DOHH2 (cell line): ENCODE measurements at regions not wholly inside any gene's neighbourhood (a gene's known extent, or its start where the extent isn't known, plus 50 kb on each side); places are given as distances from the start of the nearest gene placed in this dataset.

ENCODE experiments used
- H3F3A ChIP-seq: fragments of 200-600 bp; sonication (generic), shearing (Covaris generic); 2 replicates; pipeline ENCODE4 v1.6.0; 2016; ENCODE audit warnings: antibody characterized with exemption, mild to moderate bottlenecking; ENCODE audit not compliant: control insufficient read depth, insufficient read depth
- H3K27ac ChIP-seq: fragments of 200-600 bp; sonication (generic); 2 replicates; pipeline ENCODE4 v1.5.1; 2014; ENCODE audit warnings: low read depth, mild to moderate bottlenecking, low read length, moderate library complexity
- H3K27me3 ChIP-seq: fragments of 200-600 bp; sonication (generic); 2 replicates; pipeline ENCODE4 v1.6.1; 2014; ENCODE audit warnings: mild to moderate bottlenecking, low read length, mixed read lengths; ENCODE audit not compliant: control insufficient read depth
- H3K36me3 ChIP-seq: fragments of 200-600 bp; sonication (generic); 2 replicates; pipeline ENCODE4 v1.6.1; 2014; ENCODE audit warnings: mild to moderate bottlenecking, low read length, moderate library complexity, mixed read lengths; ENCODE audit not compliant: control insufficient read depth
- H3K4me1 ChIP-seq: fragments of 200-600 bp; sonication (generic); 2 replicates; pipeline ENCODE4 v1.6.1; 2014; ENCODE audit warnings: mild to moderate bottlenecking, low read length, mixed read lengths; ENCODE audit not compliant: control insufficient read depth
- H3K4me2 ChIP-seq: fragments of 200-600 bp; sonication (generic); 2 replicates; pipeline ENCODE4 v1.6.0; 2014; ENCODE audit warnings: mild to moderate bottlenecking, low read length, moderate library complexity
- H3K4me3 ChIP-seq: fragments of 200-600 bp; sonication (generic); 2 replicates; pipeline ENCODE4 v1.5.1; 2014; ENCODE audit warnings: mild to moderate bottlenecking, low read length, mixed read lengths
- H3K79me2 ChIP-seq: fragments of 200-600 bp; sonication (generic); 2 replicates; pipeline ENCODE4 v1.6.1; 2014; ENCODE audit warnings: mild to moderate bottlenecking, low read length, mixed read lengths; ENCODE audit not compliant: control insufficient read depth
- H3K9me2 ChIP-seq: fragments of 200-600 bp; sonication (generic); replicated peaks from 2 replicates; pipeline ENCODE4 v1.6.1; 2014; ENCODE audit warnings: mild to moderate bottlenecking, low read length, mixed read lengths; ENCODE audit not compliant: control insufficient read depth
- H3K9me3 ChIP-seq: fragments of 200-600 bp; sonication (generic); 2 replicates; pipeline ENCODE4 v1.6.1; 2014; ENCODE audit warnings: antibody characterized with exemption, low read length, mixed read lengths; ENCODE audit not compliant: control insufficient read depth, insufficient read depth
- H4K20me1 ChIP-seq: fragments of 200-600 bp; sonication (generic); 2 replicates; pipeline ENCODE4 v1.6.0; 2014; ENCODE audit warnings: low read depth, mild to moderate bottlenecking, antibody characterized with exemption, low read length, moderate library complexity; ENCODE audit not compliant: control insufficient read depth, insufficient read depth
- CTCF ChIP-seq: fragments of 200-600 bp; sonication (generic); IDR thresholded peaks from one replicate; pipeline ENCODE4 v1.5.1; 2014; ENCODE audit warnings: antibody characterized with exemption, mild to moderate bottlenecking, low read depth, low read length; ENCODE audit not compliant: poor library complexity, severe bottlenecking
- EZH2phosphoT487 ChIP-seq: fragments of 200-600 bp; sonication (generic); IDR thresholded peaks from 2 replicates; pipeline ENCODE4 v1.6.1; 2017; ENCODE audit warnings: borderline replicate concordance, mild to moderate bottlenecking, antibody characterized with exemption, low read length, moderate library complexity, mixed read lengths

DNA sequence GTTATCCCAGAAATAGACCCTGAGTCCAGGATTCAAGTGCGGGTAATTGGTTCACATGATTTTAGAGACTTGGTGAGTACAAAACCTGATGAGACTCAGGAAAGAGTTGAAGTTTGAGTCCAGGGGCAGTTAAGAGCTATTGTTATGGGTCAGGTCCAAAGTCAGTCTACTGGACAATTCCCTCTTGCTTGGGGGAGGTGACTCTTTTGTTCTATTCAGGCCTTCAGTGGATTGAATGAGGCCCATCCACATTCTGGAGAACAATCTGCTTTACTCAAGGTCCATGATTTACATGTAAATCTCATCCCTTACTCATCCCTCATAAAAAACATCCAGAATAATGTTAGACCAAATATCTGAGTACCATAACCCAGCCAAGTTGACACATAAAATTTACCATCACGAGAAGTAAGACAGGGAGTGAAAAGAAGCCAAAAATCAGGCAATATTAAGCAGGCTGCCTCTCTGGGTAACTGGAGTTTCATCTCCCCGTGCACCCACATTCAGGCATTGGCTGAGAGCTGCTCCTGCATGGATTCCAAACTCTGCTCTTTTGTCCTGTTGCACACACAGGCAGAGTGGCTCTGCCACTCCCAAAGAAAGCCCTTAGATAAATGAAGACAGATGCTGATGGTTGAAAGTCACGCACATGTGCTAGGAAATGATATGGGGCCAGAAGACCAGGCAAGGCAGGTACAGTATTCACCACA lies 156.0 kb upstream of the SALL1 start:
- Histone ChIP-seq H3K9me2 (no peaks in the 10 kb centered on the region), H4K20me1 (no peaks in the 10 kb centered on the region), H3K36me3 (no peaks in the 10 kb centered on the region), H3K27me3 (no peaks in the 10 kb centered on the region), H3K79me2 (no peaks in the 10 kb centered on the region), H3K9me3 (no peaks in the 10 kb centered on the region), H3K27ac (no peak overlapping the region), H3F3A (no peaks in the 10 kb centered on the region), H3K4me1 (no peaks in the 10 kb centered on the region), H3K4me2 (no peak overlapping the region), H3K4me3 (no peak overlapping the region)
- TF ChIP-seq EZH2phosphoT487 (no peak), CTCF (no peak)

DNA sequence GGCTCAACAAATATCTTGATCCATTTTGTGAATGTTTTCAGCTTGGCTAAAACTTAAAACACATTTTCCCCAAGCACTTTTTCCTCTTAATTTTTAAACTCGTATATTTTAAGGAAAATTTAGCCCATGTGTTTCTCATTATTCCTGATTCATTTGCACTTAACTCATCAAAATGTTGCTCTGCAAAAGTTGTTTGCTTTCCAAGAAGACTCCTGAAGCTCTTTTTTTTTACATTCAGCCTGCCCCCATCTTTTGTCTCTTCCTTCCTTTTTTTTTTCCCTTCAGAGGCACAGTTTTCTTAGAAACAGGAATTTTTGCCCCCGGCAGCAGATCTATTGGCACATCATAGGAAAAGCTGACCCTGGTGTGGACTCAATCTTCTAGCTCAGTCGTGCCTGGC lies 155.0 kb upstream of the SALL1 start:
- no peak overlapping the region for H3K27ac ChIP-seq
- no peaks in the 10 kb centered on the region for H3F3A ChIP-seq
- no peak for TF ChIP-seq EZH2phosphoT487
- no peak for TF ChIP-seq CTCF
- H4K20me1 ChIP-seq, result no peaks in the 10 kb centered on the region
- no peaks in the 10 kb centered on the region for H3K9me2 ChIP-seq
- H3K79me2 ChIP-seq, result no peaks in the 10 kb centered on the region
- H3K27me3 ChIP-seq, result no peaks in the 10 kb centered on the region
- no peaks in the 10 kb centered on the region for H3K9me3 ChIP-seq
- no peaks in the 10 kb centered on the region for H3K4me1 ChIP-seq
- H3K4me2 ChIP-seq, result no peak overlapping the region
- H3K36me3 ChIP-seq, result no peaks in the 10 kb centered on the region
- H3K4me3 ChIP-seq, result no peak overlapping the region

- Histone ChIP-seq H3K4me2 (no peak overlapping the region), H3K27ac (no peak overlapping the region), H3K27me3 (no peaks in the 10 kb centered on the region), H3F3A (no peaks in the 10 kb centered on the region), H3K9me2 (no peaks in the 10 kb centered on the region), H3K4me1 (no peaks in the 10 kb centered on the region), H4K20me1 (no peaks in the 10 kb centered on the region), H3K9me3 (no peaks in the 10 kb centered on the region), H3K79me2 (no peaks in the 10 kb centered on the region), H3K4me3 (no peak overlapping the region), H3K36me3 (no peaks in the 10 kb centered on the region)
- no peak for TF ChIP-seq CTCF
Observed at GRCh38 chr16:51305337-51305736, 154.3 kb upstream of the SALL1 start.
